Adrenal gland (tissue), 9 donors: ENCODE measurements at regions not wholly inside any gene's neighbourhood (a gene's known extent, or its start where the extent isn't known, plus 50 kb on each side); places are given as distances from the start of the nearest gene placed in this dataset.
"Not testable (repeated sequence)": the region's sequence is repeated elsewhere in the genome, so short reads cannot be mapped to it uniquely, and the experiment has no call there.

ENCODE experiments used
- DNase-seq, 7 donors: peaks; one replicate each; pipeline ENCODE4 v3.0.0-alpha.2; 2019 to 2020
- H3K27ac ChIP-seq, 5 donors: fragments of 200-600 bp; sonication (generic) in 4 of 5; 1 replicate in 3 of 5; 2 replicates in 2 of 5; pipeline versions ENCODE4 v1.5.1 to v1.8.0; 2016 to 2020; ENCODE audit warnings: mild to moderate bottlenecking in 1 of 5
- H3K27me3 ChIP-seq: fragments of 200-600 bp; 2 replicates; pipeline ENCODE4 v1.8.0; 2021
- H3K36me3 ChIP-seq, 2 donors: fragments of 200-600 bp; replicated peaks in 1 of 2; 1 replicate in 1 of 2; 2 replicates in 1 of 2; pipeline versions ENCODE4 v1.5.1 to v1.8.0; 2018 to 2022
- H3K4me1 ChIP-seq, 2 donors: fragments of 200-600 bp; replicated peaks in 1 of 2; 1 replicate in 1 of 2; 2 replicates in 1 of 2; pipeline versions ENCODE4 v1.5.1 to v1.8.0; 2018 to 2021
- H3K4me3 ChIP-seq, 4 donors: fragments of 200-600 bp; sonication (generic) in 3 of 4; one replicate each; pipeline ENCODE4 v1.5.1; 2016 to 2018
- H3K9me3 ChIP-seq, 3 donors: fragments of 200-600 bp; sonication (generic) in 1 of 3; replicated peaks in 1 of 3; 1 replicate in 2 of 3; 2 replicates in 1 of 3; pipeline versions ENCODE4 v1.5.1 to v1.8.0; 2016 to 2021
- CTCF ChIP-seq, 6 experiments: fragments of 450-650 bp in 4 of 6; fragments of 200-600 bp in 2 of 6; sonication (generic) in 1 of 6; IDR thresholded peaks; 1 replicate in 5 of 6; 2 replicates in 1 of 6; pipeline versions ENCODE4 v1.5.1 to v1.8.0; 2016 to 2021; ENCODE audit warnings: antibody characterized with exemption in 6 of 6, mild to moderate bottlenecking in 2 of 6, moderate library complexity in 1 of 6
- POLR2A ChIP-seq, 2 donors: fragments of 450-650 bp; IDR thresholded peaks; one replicate each; pipeline ENCODE4 v1.6.1; 2017; ENCODE audit warnings: antibody characterized with exemption in 2 of 2, mild to moderate bottlenecking in 2 of 2, moderate library complexity in 1 of 2
- WGBS, 4 donors: extraction: QIAGEN DNeasy Blood & Tissue Kit in 2 of 4; methylation state at CpG; one replicate each; pipeline versions ENCODE4 v1.1.5 to v1.1.7; 2013 to 2017; 5-methylcytosine and 5-hydroxymethylcytosine counted together
- intact Hi-C, 2 donors: fragments of 100-400 bp; cut with DNase I; formaldehyde crosslinking; loops; one replicate each; pipeline versions ENCODE4 v1.14.1 to v1.15.0; 2022 to 2023
- donor health status: healthy with polysubstance abuse.
- donor health status: Bipolar disorder and iron deficiency.
- donor health status: DM: yes; HTN: yes; CAD: no.
- donor health status: DM: no; HTN: no; CAD: no.
- donor health status: DM: no; HTN: no; CAD: no.

- Histone ChIP-seq H3K4me3 (no peak overlapping the region), H3K36me3 (no peaks in the 10 kb centered on the region), H3K4me1 (no peaks in the 10 kb centered on the region), H3K9me3 (no peaks in the 10 kb centered on the region), H3K27ac (no peak overlapping the region), H3K27me3 (no peaks in the 10 kb centered on the region)
- WGBS, 4 donors: 88 to 94% (median 91%) methylated on average over 5 of the region's 5 CpGs
- no peak for DNase-seq
- no peak for TF ChIP-seq CTCF (IDR thresholded peaks at IDR 0.05)
- TF ChIP-seq POLR2A (IDR thresholded peaks at IDR 0.05): no peak
- intact Hi-C loops: no loop called here
These were observed 2021.1 kb upstream of the CELF4 start for GRCh38 chr18:39586741-39587140.

DNA sequence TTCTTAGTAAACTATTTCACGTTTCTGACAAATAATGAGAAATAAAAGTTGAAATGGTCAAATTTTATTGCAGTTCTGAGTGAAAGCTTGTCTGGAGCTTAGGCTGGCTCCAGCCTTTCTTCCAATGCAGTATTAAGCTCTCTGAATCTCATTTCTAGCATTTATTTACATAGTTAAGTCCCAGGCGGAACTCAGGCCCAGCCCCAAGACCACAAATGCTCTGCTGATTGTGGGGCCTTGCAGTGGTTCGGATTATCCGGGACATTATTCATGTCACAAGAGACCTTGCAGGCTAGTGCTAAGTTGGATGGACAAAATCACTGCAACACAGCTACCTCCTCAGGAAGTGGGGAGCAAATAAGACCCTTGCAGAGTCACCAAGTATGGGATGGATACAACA, 2009.3 kb upstream of the CELF4 start:
- intact Hi-C loops: loop anchor here in 1 of 2 donors (10.0 kb wide), 2 partner anchors 1450 to 1800 kb away; no protein-coding TSS in a partner anchor
- Histone ChIP-seq H3K36me3 (no peaks in the 10 kb centered on the region), H3K4me3 (no peak overlapping the region), H3K27me3 (no peaks in the 10 kb centered on the region), H3K4me1 (no peaks in the 10 kb centered on the region), H3K9me3 (no peaks in the 10 kb centered on the region), H3K27ac (no peak overlapping the region)
- no peak for TF ChIP-seq POLR2A (IDR thresholded peaks at IDR 0.05)
- TF ChIP-seq CTCF (IDR thresholded peaks at IDR 0.05): no peak
- DNase-seq: no peak
- 60 to 70% (median 66%) methylated on average over 4 of the region's 4 CpGs for WGBS, 4 donors

GRCh38 chr18:39571511-39571910, 2005.9 kb upstream of the CELF4 start:
- H3K27ac ChIP-seq: no peak overlapping the region
- DNase-seq: peak in 3 of 7 donors; percentile 2 to 23 (median 18)
- no peak overlapping the region for H3K4me3 ChIP-seq
- H3K4me1 ChIP-seq: no peaks in the 10 kb centered on the region
- 57 to 71% (median 70%) methylated on average over 5 of the region's 5 CpGs for whole genome bisulfite sequencing, 4 donors
- intact Hi-C loops: loop anchor here in 1 of 2 donors (10.0 kb wide), 2 partner anchors 1447 to 1797 kb away; no protein-coding TSS in a partner anchor
- H3K9me3 ChIP-seq: no peaks in the 10 kb centered on the region
- H3K36me3 ChIP-seq: no peaks in the 10 kb centered on the region
- TF ChIP-seq POLR2A (IDR thresholded peaks at IDR 0.05) (no peak), CTCF (IDR thresholded peaks at IDR 0.05) (peak in 5 of 6 experiments; percentile 22 to 61 (median 47))
- no peaks in the 10 kb centered on the region for H3K27me3 ChIP-seq

DNA sequence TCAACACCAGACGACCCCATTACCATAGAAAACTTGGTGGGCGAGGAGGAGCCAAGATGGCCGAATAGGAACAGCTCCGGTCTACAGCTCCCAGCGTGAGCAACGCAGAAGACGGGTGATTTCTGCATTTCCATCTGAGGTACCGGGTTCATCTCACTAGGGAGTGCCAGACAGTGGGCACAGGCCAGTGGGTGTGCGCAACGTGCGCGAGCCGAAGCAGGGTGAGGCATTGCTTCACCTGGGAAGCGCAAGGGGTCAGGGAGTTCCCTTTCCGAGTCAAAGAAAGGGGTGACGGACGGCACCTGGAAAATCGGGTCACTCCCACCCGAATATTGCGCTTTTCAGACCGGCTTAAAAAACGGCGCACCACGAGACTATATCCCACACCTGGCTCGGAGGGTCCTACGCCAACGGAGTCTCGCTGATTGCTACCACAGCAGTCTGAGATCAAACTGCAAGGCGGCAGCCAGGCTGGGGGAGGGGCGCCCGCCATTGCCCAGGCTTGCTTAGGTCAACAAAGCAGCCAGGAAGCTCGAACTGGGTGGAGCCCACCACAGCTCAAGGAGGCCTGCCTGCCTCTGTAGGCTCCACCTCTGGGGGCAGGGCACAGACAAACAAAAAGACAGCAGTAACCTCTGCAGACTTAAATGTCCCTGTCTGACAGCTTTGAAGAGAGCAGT, 2000.1 kb upstream of the CELF4 start:
- H3K4me1 ChIP-seq, H3K36me3 ChIP-seq, DNase-seq, H3K9me3 ChIP-seq, H3K27ac ChIP-seq, H3K27me3 ChIP-seq, H3K4me3 ChIP-seq, intact Hi-C loops: not testable (repeated sequence)
- WGBS, 4 donors: 87 to 97% (median 89%) methylated on average over 13 to 32 of the region's 32 CpGs

DNA sequence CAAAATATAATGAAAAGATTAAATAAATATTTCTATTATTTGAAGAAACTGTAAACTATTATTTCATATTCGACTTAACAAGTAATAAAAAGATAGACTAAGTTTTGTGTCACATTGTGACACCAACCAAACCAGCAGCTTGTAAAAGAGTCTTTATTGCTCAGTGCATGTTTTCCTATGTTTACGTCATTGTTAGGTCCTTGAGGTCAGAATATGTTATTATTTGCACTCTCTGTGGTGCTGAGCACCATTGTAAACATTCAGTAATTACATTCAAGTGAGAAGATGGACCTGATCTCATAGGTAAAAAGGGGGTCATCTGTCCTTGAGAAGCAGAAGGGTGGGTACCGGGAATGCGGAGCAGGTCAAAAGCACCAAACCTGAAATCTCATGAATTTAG, 1999.1 kb upstream of the CELF4 start:
- Histone ChIP-seq H3K36me3 (no peaks in the 10 kb centered on the region), H3K4me1 (no peaks in the 10 kb centered on the region), H3K4me3 (no peak overlapping the region), H3K9me3 (no peaks in the 10 kb centered on the region), H3K27me3 (no peaks in the 10 kb centered on the region), H3K27ac (no peak overlapping the region)
- intact Hi-C loops: no loop called here
- no peak for DNase-seq
- TF ChIP-seq POLR2A (IDR thresholded peaks at IDR 0.05): no peak
- TF ChIP-seq CTCF (IDR thresholded peaks at IDR 0.05): no peak
- WGBS, 4 donors: 92 to 96% (median 94%) methylated on average over 4 of the region's 4 CpGs
